Activated CD4-positive, CD25-positive, alpha-beta regulatory T cell treated with anti-CD3 and anti-CD28 coated beads, Interleukin-2, amount 50 U/mL, for 24 hours (primary cell): ENCODE measurements at regions not wholly inside any gene's neighbourhood (a gene's known extent, or its start where the extent isn't known, plus 50 kb on each side); places are given as distances from the start of the nearest gene placed in this dataset.

Experiments used
- ATAC-seq, 2 donors: fragments of 150-1000 bp; cut with Tn5 transposase; one replicate each; pipeline ENCODE4 v1.10.0; 2021; ENCODE audit warnings: mild to moderate bottlenecking in 1 of 2, moderate library complexity in 1 of 2

DNA sequence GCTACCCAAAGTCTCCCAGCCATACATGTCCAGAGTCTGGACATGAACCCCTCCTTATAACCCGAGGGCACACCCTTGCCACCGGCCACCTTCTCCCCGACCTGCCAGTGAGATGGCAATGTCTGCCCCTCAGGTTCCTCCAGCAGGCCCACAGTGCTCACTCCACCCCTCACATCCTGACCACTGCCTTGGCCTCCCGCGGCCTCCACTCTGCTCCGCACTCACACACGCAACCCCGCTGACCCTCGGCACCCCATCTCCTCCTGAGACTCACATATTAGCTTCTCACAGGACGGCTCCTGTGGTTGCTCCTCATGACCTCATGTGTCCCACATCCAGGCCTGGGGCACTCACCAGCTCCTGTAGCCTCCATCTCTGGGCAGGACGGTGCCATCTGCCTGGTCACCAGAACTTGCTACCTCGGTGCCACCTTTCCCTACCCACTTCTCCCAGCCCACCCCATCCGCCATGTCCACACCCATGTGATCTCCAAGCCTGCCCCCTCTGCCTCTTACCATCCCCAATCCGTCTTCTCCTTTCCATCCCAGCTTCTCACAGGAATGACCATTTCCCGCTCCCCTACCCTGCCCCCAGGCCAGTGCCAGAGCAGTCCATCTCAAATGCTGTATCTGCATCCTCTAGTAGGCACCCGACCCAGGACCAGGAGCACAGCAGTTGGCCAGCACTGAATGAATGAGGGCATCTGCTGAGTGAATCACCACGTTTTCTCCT lies 198.6 kb upstream of the DIO3 start:
- ATAC-seq: no peak

- ATAC-seq: no peak
Measured at GRCh38 chr14:101363261-101363555, 198.1 kb upstream of the DIO3 start.

DNA sequence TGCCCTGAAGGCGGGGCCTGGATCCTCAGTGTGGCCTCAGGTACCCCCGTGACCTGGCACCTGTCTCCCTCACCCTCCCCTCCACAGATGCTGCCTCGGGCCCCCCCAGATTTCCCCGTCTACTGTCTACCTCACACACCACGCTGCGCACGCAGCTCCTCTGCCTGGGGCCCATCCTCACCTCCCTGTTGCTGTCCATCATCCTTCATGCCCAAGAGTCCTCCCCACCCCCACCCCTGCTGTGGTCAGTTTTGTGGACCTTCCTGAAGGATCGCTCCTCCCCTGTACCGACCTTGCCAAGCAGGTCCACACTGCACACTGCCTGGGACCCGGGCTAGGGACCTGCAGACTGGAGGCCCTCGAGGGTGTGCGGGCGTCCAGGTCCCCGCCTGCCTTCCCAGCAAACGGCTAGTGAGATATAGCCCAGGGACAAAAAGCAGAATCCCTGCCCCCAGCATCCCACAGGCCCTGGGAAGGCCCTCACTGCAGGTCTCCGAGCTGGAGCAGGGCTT lies 197.4 kb upstream of the DIO3 start:
- no peak for ATAC-seq

GRCh38 chr14:101364503-101365328 lies 196.6 kb upstream of the DIO3 start:
- ATAC-seq: no peak

- no peak for ATAC-seq
Measured at GRCh38 chr14:101365329-101366158, 195.8 kb upstream of the DIO3 start.

DNA sequence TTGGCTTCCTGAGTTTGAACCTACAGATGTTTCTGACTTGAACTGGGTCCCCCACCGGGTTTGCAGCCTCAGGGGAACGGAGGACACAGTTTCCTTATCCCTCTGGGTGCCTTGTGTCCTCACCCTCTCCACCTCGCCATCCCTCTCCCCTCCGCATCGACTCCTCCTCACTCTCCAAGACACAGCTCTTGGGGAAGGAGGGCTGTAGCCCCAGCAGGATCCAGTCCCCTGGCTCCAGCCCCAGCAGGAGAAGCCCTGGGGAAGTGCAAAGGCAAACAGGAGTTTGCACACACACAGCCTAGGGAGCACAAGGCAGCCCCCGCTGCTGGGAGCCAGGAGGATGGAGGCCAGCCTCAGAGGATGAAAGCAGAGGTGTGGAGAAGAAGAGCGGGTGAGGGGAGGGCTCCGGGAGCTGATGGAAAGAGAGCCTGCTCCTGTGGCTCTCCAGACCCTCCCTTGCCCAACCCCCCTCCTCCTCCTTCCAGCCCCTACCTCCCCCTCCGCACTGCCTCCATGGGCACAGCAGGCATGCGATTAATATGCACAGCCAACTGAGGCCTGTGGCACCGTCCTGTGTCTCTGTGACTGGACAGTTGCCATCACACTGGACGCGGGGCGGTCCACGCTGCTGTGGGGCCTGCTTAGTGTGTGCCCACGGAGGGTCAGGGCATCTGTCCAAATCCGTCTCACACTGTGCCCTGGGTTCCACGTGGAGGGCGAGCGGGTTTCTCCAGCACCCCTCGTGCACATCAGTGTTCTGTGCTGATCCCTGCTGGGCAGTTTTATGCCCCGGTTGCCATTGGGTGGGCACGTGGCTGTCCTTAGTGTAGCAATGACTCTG lies 193.7 kb upstream of the DIO3 start:
- ATAC-seq: no peak

GRCh38 chr14:101368629-101369028 lies 192.7 kb upstream of the DIO3 start:
- ATAC-seq: no peak

DNA sequence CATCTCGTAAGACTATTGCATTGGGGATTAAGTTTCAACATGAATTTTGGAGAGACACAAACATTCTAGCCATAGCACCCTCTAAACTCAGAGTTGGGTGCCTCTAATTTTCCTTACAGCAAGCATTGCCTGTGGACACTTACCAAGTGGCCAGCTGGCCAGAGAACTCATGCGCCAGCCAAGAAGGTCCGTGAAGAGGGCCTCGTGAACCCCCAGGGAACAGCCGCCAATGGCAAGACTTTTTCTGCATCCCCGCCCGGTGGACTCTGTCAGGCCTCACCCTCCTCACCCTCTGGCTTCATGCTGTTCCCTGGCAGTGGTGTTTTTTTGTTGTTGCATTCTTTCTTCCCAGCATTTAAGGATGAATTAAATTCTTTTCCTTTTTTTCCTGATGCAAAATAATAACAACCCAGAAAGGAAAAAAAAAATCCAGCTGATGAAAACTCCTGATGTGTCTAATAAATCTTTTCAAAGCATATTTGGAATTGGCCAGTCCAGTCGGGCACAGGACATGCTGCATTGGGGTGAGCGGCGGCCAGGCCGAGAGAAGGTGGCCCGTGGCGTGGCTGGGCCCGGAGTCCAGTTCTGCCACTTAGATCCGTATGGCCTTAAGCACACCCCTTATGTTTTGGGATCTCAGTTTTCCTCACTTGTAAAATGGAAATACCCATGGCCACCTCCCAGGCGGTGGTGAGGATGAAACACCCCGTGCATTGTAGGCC lies 191.9 kb upstream of the DIO3 start:
- ATAC-seq: no peak

GRCh38 chr14:101369916-101370592 lies 191.2 kb upstream of the DIO3 start:
- ATAC-seq: no peak

DNA sequence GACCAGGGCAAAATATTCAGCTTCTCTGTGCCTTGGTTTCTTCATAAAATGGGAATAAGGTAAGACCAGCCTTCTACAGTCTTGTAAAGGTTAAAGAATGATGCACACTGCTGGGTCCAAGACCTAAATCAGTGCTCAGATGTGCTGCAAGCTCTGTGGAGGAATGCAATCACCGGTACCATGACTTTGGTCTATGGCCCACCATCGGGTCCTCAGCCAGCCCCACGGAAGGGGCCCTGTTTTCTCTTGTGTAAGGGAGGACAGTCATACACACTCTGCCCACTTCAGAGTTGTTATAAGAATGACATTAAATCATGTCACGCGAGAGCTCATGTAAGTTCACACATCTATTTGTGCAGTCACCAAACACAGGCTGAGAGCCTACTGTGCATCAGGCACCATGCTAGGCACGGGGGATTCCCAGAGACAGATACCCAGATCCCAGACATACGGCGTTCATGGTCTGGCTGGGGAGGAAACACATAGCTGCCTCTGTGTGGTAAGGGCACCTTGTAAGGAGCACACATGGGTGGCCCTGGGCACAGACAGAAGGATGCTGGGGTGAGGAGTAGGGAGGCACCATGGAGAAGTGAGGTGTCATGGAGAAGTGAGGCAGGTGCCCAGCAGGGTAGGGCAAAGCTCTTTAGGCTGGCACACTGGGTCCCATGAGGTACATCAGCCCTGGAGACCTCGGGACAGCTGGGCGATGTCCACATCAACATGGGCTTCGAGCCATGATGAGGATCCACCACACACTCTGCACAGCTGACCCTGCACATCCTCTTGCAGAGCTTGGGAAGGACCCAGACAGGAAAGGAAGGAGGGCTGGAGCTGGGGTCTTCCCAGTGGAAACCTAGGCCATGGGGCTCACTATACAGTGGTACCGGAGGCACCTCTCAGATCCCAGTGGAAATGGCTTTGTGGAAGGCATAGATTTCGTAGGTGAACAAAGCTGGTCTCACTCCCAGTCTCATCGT lies 190.4 kb upstream of the DIO3 start:
- ATAC-seq: no peak

DNA sequence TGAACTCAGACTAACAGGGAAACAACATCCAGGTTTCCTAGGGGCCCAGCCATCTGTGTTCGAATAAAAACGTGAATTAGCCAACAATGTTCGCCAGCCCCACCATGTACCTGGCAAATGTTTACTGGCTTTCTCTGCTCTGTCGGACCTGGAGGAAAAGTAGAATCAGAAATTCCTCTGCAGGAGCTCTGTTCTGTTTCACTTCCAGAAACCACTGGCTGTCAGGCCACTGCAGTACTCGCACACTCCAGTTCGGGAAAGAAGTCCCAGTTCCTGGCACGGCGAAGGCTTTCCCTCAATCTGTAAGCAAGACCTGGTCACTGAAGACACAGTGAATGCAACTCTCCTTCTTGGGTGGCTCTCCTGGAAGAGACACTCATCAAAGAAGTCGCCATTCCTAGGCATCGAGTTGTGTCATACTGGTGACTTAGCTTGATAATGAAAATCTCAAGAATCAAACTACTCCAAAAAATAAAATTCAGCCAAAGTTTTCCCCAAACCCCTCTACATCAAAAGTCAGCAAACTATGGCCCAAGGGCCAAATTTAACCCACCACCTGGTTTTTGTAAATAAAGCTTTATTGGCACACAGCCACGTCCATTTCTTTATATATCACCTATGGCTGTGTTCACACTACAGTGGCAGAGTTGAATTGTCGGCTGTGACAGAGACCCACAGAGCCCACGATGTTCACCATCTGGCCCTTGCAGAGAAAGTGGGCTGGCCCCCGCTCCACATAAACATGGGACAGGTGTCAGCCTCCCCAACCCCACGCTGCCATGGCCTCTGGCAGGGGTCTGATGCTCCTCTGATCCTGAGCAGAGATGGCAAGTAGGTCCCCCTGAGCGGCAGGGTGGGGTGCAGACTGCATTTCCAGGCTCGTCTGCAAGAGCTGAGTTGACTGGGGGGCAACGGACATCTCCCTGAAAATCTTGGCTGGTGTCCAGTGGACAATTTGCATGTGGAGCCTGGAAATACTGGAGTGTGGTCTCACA lies 189.2 kb upstream of the DIO3 start:
- ATAC-seq: no peak

DNA sequence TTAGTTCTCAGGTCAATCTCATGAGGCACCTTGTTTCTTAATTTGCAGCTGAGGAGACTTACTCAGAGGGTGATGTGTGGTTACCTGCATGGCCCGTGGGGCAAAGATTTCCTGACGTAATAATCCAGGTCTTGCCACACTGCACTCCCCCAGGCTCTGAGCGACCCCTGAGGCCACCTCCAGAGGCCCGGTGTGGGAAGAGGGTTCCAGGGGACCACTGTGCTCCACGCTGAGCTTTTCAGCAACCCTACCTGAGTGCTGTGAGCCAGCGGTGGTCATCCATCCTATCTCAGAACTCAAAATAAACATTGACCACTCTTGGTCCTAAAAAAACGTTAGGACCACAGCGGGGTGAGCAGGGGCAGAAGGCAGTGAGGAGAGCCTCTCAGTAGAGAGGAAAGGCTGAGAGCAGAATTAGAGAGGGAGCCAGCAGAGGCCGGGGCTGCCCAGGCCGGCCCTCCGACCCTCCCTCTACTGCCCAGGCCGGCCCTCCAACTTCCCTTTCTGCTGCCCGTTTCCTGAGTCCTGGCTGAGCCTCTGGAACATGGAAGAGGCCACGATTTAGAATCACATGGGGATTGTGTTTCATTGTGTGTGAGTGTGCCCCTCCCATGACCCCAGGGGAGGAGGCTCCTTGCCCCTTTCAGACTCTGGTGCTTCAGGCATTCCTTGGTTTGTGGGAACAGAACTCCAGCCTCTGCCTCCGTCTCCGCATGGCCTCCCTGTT lies 188.2 kb upstream of the DIO3 start:
- no peak for ATAC-seq

- ATAC-seq: no peak
Measured at GRCh38 chr14:101373690-101374295, 187.5 kb upstream of the DIO3 start.

GRCh38 chr14:101374373-101375338 lies 186.6 kb upstream of the DIO3 start:
- ATAC-seq: no peak

- ATAC-seq: no peak
Measured at GRCh38 chr14:101377069-101377468, 184.2 kb upstream of the DIO3 start.

DNA sequence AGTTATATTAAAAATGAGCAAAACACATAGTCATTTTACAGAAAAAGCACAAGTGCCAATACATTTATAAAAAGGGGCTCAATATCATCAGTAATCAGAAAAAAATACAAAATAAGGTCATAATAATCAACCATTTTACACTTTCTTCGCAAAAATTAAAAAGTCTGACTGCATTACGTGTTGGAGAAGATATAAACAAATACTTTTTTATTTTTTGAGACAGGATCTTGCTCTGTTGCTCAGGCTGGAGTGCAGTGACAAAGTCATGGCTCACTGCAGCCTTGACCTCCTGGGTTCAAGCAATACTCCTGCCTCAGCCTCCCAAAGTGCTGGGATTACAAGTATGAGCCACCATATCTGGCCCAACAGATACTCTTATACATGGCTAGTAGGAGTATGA lies 181.5 kb upstream of the DIO3 start:
- no peak for ATAC-seq
